GM12878 (cell line): ENCODE measurements at regions not wholly inside any gene's neighbourhood (a gene's known extent, or its start where the extent isn't known, plus 50 kb on each side); places are given as distances from the start of the nearest gene placed in this dataset.

Source experiments
- ATAC-seq: fragments of 200-7000 bp; cut with Tn5 transposase; 3 replicates; pipeline ENCODE4 v1.9.1; 2020; ENCODE audit warnings: mild to moderate bottlenecking, moderate library complexity
- BruUV-seq: library from RNA; stranded (reverse); fragments of 400-500 nt; replicated peaks from 2 replicates; lab custom pipeline; 2021; lab: Mats Ljungman, UMichigan
- CTCF ChIA-PET: fragments of 300-600 bp; sonication (Branson Sonifier 250); formaldehyde crosslinking; extraction: SDS; loops from one replicate; lab custom pipeline; 2021; ENCODE audit warnings: inconsistent platforms; lab: Yijun Ruan, JAX
- POLR2A ChIA-PET: fragments of 350-600 bp; formaldehyde crosslinking; extraction: SDS; loops from one replicate; lab custom pipeline; 2021; ENCODE audit warnings: inconsistent platforms; lab: Charles Lee
- RAD21 ChIA-PET: fragments of 300-600 bp; sonication (Branson Sonifier 250); formaldehyde crosslinking; loops from one replicate; lab custom pipeline; 2023; ENCODE audit warnings: antibody characterized with exemption; ENCODE audit not compliant: unreplicated experiment; lab: Charles Lee
- SMC1A ChIA-PET: fragments of 300-600 bp; sonication (Branson Sonifier 250); formaldehyde crosslinking; loops from one replicate; lab custom pipeline; 2023; ENCODE audit not compliant: unreplicated experiment, uncharacterized antibody; lab: Charles Lee
- DNase-seq: peaks from one replicate; pipeline ENCODE4 v3.0.0-alpha.2; 2011; ENCODE audit warnings: low read depth, low spot score
- FAIRE-seq: peaks from 3 replicates; lab custom pipeline; 2011; peaks lifted over from hg19 to GRCh38; lab: Jason Lieb, UNC
- H2AFZ ChIP-seq: 2 replicates; pipeline ENCODE4 v1.6.0; 2011; ENCODE audit warnings: low read depth, low read length, control low read depth; ENCODE audit not compliant: control insufficient read depth
- H3K27ac ChIP-seq: 2 replicates; pipeline ENCODE4 v1.5.1; 2011; ENCODE audit warnings: control low read depth; ENCODE audit not compliant: control insufficient read depth, insufficient read depth
- H3K27me3 ChIP-seq, 2 experiments: replicated peaks in 1 of 2; 2 replicates each; pipeline versions ENCODE4 v1.6.0 to v1.6.1; 2011; ENCODE audit warnings: low read length in 1 of 2; ENCODE audit not compliant: control insufficient read depth in 2 of 2, insufficient read depth in 2 of 2
- H3K36me3 ChIP-seq, 2 experiments: 2 replicates each; pipeline ENCODE4 v1.5.1; 2011; ENCODE audit warnings: low read length in 1 of 2; ENCODE audit not compliant: control insufficient read depth in 2 of 2, insufficient read depth in 2 of 2
- H3K4me1 ChIP-seq: 2 replicates; pipeline ENCODE4 v1.6.1; 2011; ENCODE audit warnings: mild to moderate bottlenecking, low read length, moderate library complexity, mixed read lengths; ENCODE audit not compliant: control insufficient read depth, insufficient read depth
- H3K4me2 ChIP-seq: 2 replicates; pipeline ENCODE4 v1.6.0; 2011; ENCODE audit warnings: control low read depth; ENCODE audit not compliant: control insufficient read depth, insufficient read depth
- H3K4me3 ChIP-seq: fragments of 200-600 bp; sonication (generic); 2 replicates; pipeline ENCODE4 v1.5.1; 2016
- H3K79me2 ChIP-seq: 2 replicates; pipeline ENCODE4 v1.6.0; 2011; ENCODE audit warnings: low read length; ENCODE audit not compliant: control insufficient read depth, insufficient read depth
- H3K9ac ChIP-seq: 2 replicates; pipeline ENCODE4 v1.8.0; 2011; ENCODE audit warnings: low read length, control low read depth, mixed read lengths; ENCODE audit not compliant: control insufficient read depth, insufficient read depth
- H3K9me3 ChIP-seq: replicated peaks from 3 replicates; pipeline ENCODE4 v1.5.1; 2011; ENCODE audit warnings: mild to moderate bottlenecking, low read length; ENCODE audit not compliant: control insufficient read depth, insufficient read depth
- H4K20me1 ChIP-seq: 2 replicates; pipeline ENCODE4 v1.6.0; 2011; ENCODE audit not compliant: control insufficient read depth, insufficient read depth
- CBX3 ChIP-seq: fragments of 200-600 bp; sonication (generic); IDR thresholded peaks from 2 replicates; pipeline ENCODE4 v1.6.1; 2016; ENCODE audit warnings: low read depth, borderline replicate concordance
- DPF2 ChIP-seq: fragments of 450-650 bp; IDR thresholded peaks from 2 replicates; pipeline ENCODE4 v1.6.1; 2017; ENCODE audit warnings: mild to moderate bottlenecking
- EED ChIP-seq: sonication (generic); IDR thresholded peaks from 2 replicates; pipeline ENCODE4 v1.6.1; 2016; ENCODE audit warnings: antibody characterized with exemption, low read depth
- IKZF1 ChIP-seq: fragments of 450-650 bp; conservative IDR thresholded peaks from 2 replicates; pipeline ENCODE4 v1.6.1; 2017; ENCODE audit warnings: antibody characterized with exemption, mild to moderate bottlenecking
- SMAD5 ChIP-seq: IDR thresholded peaks from 2 replicates; pipeline ENCODE4 v1.6.1; 2016; ENCODE audit warnings: antibody characterized with exemption, low read depth
- TCF12 ChIP-seq: IDR thresholded peaks from 2 replicates; pipeline ENCODE4 v1.6.1; 2011; ENCODE audit warnings: low read depth, mild to moderate bottlenecking, low read length
- WGBS: methylation state at CpG from one replicate; pipeline ENCODE4 v1.1.6; 2016; ENCODE audit warnings: low lambda C conversion rate; ENCODE audit not compliant: insufficient replicate concordance, insufficient coverage; ENCODE audit errors: missing lambda C conversion rate; 5-methylcytosine and 5-hydroxymethylcytosine counted together
- in situ Hi-C: fragments of 300-500 bp; cut with MboI; formaldehyde crosslinking; loops from 9 replicates; pipeline ENCODE4 v1.14.3; 2018; ENCODE audit warnings: mixed read lengths
- intact Hi-C: fragments of 100-400 bp; cut with micrococcal nuclease; formaldehyde crosslinking; loops from one replicate; pipeline ENCODE4 v1.14.2; 2022; ENCODE audit not compliant: unreplicated experiment
- TF ChIP-seq, protein P1 (sequence below): IDR thresholded peaks from 2 replicates; pipeline ENCODE4 v1.6.1; 2011; ENCODE audit warnings: borderline replicate concordance, low read depth, mild to moderate bottlenecking, moderate library complexity, mixed read lengths, low read length; ENCODE audit not compliant: insufficient read depth; ENCODE audit errors: extremely low read length
- TF ChIP-seq, protein P2 (sequence below): IDR thresholded peaks from 2 replicates; pipeline ENCODE4 v1.6.1; 2012; ENCODE audit warnings: low read depth, low read length, improper control_type of control experiment
- TF ChIP-seq, protein P3 (sequence below): fragments of 450-650 bp; IDR thresholded peaks from 2 replicates; pipeline ENCODE4 v1.6.1; 2017; ENCODE audit warnings: mild to moderate bottlenecking, moderate library complexity
- TF ChIP-seq, protein P4 (sequence below): fragments of 450-650 bp; formaldehyde crosslinking; IDR thresholded peaks from 2 replicates; pipeline ENCODE4 v1.5.0; 2022; ENCODE audit warnings: mild to moderate bottlenecking, missing genetic modification characterization
- TF ChIP-seq, protein P5 (sequence below): fragments of 450-650 bp; formaldehyde crosslinking; IDR thresholded peaks from 2 replicates; pipeline ENCODE4 v1.4.0; 2020; ENCODE audit warnings: mild to moderate bottlenecking, moderate library complexity

DNA sequence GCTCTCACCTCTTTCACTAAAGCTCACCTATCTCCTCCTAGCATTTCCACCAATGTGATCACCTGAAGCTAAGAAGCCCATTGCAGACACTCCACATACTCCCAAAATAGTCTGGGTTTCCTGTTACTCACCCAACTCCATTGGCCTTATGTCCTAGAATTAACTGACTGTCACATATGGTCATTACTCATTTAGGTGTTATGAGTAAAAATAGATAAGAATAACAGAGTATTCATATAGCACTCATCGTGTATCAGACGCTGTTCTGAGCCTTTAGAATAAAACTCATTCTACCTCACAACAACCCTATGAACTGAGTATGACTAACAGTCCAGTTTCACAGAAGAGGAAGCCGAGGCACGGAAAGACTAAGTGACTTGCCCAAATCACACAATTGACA is 174.2 kb upstream of the NPVF start:
- SMC1A ChIA-PET, result interaction anchor here (0.6 kb wide), 1 partner anchor 928 kb away, joined by 3 read pairs; no protein-coding TSS in a partner anchor
- no peaks in the 10 kb centered on the region for H3K36me3 ChIP-seq
- H3K9me3 ChIP-seq, result no peaks in the 10 kb centered on the region
- no peak overlapping the region for H3K27ac ChIP-seq
- H3K4me2 ChIP-seq, result no peak overlapping the region
- H3K27me3 ChIP-seq, result peaks cover 0 to 2% of the 10 kb centered on the region in 2 experiments; a peak in 3 of 4 replicates
- intact Hi-C loops, result no loop called here
- no peak overlapping the region for H3K9ac ChIP-seq
- H3K4me1 ChIP-seq, result no peaks in the 10 kb centered on the region
- FAIRE-seq, result no peak
- 7% methylated on average over 4 of the region's 4 CpGs for WGBS
- no peaks in the 10 kb centered on the region for H4K20me1 ChIP-seq
- H3K4me3 ChIP-seq, result no peak overlapping the region
- no peak overlapping the region for H2AFZ ChIP-seq
- in situ Hi-C loops, result no loop called here
- RAD21 ChIA-PET, result no interaction called here
- CTCF ChIA-PET, result interaction anchor here (1.0 kb wide), 1 partner anchor 11 kb away, joined by 3 read pairs; no protein-coding TSS in a partner anchor
- no peaks in the 10 kb centered on the region for H3K79me2 ChIP-seq
- no TSS peak for BruUV-seq
- ATAC-seq, result no peak
- no peak for DNase-seq
- POLR2A ChIA-PET, result no interaction called here
- TF ChIP-seq, protein P1, sequence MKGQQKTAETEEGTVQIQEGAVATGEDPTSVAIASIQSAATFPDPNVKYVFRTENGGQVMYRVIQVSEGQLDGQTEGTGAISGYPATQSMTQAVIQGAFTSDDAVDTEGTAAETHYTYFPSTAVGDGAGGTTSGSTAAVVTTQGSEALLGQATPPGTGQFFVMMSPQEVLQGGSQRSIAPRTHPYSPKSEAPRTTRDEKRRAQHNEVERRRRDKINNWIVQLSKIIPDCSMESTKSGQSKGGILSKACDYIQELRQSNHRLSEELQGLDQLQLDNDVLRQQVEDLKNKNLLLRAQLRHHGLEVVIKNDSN, result no peak
- TF ChIP-seq SMAD5 (no peak), CBX3 (no peak), IKZF1 (no peak), DPF2 (no peak), TCF12 (no peak), EED (no peak)
- TF ChIP-seq, protein P2, sequence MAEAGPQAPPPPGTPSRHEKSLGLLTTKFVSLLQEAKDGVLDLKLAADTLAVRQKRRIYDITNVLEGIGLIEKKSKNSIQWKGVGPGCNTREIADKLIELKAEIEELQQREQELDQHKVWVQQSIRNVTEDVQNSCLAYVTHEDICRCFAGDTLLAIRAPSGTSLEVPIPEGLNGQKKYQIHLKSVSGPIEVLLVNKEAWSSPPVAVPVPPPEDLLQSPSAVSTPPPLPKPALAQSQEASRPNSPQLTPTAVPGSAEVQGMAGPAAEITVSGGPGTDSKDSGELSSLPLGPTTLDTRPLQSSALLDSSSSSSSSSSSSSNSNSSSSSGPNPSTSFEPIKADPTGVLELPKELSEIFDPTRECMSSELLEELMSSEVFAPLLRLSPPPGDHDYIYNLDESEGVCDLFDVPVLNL, result no peak
- TF ChIP-seq, protein P3, sequence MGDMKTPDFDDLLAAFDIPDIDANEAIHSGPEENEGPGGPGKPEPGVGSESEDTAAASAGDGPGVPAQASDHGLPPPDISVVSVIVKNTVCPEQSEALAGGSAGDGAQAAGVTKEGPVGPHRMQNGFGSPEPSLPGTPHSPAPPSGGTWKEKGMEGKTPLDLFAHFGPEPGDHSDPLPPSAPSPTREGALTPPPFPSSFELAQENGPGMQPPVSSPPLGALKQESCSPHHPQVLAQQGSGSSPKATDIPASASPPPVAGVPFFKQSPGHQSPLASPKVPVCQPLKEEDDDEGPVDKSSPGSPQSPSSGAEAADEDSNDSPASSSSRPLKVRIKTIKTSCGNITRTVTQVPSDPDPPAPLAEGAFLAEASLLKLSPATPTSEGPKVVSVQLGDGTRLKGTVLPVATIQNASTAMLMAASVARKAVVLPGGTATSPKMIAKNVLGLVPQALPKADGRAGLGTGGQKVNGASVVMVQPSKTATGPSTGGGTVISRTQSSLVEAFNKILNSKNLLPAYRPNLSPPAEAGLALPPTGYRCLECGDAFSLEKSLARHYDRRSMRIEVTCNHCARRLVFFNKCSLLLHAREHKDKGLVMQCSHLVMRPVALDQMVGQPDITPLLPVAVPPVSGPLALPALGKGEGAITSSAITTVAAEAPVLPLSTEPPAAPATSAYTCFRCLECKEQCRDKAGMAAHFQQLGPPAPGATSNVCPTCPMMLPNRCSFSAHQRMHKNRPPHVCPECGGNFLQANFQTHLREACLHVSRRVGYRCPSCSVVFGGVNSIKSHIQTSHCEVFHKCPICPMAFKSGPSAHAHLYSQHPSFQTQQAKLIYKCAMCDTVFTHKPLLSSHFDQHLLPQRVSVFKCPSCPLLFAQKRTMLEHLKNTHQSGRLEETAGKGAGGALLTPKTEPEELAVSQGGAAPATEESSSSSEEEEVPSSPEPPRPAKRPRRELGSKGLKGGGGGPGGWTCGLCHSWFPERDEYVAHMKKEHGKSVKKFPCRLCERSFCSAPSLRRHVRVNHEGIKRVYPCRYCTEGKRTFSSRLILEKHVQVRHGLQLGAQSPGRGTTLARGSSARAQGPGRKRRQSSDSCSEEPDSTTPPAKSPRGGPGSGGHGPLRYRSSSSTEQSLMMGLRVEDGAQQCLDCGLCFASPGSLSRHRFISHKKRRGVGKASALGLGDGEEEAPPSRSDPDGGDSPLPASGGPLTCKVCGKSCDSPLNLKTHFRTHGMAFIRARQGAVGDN, result no peak
- TF ChIP-seq, protein P4, sequence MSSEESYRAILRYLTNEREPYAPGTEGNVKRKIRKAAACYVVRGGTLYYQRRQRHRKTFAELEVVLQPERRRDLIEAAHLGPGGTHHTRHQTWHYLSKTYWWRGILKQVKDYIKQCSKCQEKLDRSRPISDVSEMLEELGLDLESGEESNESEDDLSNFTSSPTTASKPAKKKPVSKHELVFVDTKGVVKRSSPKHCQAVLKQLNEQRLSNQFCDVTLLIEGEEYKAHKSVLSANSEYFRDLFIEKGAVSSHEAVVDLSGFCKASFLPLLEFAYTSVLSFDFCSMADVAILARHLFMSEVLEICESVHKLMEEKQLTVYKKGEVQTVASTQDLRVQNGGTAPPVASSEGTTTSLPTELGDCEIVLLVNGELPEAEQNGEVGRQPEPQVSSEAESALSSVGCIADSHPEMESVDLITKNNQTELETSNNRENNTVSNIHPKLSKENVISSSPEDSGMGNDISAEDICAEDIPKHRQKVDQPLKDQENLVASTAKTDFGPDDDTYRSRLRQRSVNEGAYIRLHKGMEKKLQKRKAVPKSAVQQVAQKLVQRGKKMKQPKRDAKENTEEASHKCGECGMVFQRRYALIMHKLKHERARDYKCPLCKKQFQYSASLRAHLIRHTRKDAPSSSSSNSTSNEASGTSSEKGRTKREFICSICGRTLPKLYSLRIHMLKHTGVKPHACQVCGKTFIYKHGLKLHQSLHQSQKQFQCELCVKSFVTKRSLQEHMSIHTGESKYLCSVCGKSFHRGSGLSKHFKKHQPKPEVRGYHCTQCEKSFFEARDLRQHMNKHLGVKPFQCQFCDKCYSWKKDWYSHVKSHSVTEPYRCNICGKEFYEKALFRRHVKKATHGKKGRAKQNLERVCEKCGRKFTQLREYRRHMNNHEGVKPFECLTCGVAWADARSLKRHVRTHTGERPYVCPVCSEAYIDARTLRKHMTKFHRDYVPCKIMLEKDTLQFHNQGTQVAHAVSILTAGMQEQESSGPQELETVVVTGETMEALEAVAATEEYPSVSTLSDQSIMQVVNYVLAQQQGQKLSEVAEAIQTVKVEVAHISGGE, result no peak
- TF ChIP-seq, protein P5, sequence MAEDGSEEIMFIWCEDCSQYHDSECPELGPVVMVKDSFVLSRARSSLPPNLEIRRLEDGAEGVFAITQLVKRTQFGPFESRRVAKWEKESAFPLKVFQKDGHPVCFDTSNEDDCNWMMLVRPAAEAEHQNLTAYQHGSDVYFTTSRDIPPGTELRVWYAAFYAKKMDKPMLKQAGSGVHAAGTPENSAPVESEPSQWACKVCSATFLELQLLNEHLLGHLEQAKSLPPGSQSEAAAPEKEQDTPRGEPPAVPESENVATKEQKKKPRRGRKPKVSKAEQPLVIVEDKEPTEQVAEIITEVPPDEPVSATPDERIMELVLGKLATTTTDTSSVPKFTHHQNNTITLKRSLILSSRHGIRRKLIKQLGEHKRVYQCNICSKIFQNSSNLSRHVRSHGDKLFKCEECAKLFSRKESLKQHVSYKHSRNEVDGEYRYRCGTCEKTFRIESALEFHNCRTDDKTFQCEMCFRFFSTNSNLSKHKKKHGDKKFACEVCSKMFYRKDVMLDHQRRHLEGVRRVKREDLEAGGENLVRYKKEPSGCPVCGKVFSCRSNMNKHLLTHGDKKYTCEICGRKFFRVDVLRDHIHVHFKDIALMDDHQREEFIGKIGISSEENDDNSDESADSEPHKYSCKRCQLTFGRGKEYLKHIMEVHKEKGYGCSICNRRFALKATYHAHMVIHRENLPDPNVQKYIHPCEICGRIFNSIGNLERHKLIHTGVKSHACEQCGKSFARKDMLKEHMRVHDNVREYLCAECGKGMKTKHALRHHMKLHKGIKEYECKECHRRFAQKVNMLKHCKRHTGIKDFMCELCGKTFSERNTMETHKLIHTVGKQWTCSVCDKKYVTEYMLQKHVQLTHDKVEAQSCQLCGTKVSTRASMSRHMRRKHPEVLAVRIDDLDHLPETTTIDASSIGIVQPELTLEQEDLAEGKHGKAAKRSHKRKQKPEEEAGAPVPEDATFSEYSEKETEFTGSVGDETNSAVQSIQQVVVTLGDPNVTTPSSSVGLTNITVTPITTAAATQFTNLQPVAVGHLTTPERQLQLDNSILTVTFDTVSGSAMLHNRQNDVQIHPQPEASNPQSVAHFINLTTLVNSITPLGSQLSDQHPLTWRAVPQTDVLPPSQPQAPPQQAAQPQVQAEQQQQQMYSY (CRISPR knock-in tag), result no peak
